K562 (cell line): ENCODE measurements at regions not wholly inside any gene's neighbourhood (a gene's known extent, or its start where the extent isn't known, plus 50 kb on each side); places are given as distances from the start of the nearest gene placed in this dataset.

ENCODE experiments used
- BCL6 ChIP-seq: fragments of 250-450 bp; sonication (Bioruptor Pico); IDR thresholded peaks from 2 replicates; pipeline ENCODE4 v1.4.0; 2020
- ELF4 ChIP-seq: fragments of 450-650 bp; formaldehyde crosslinking; IDR thresholded peaks from 2 replicates; pipeline ENCODE4 v1.4.0; 2022; ENCODE audit warnings: missing genetic modification characterization
- HSF4 ChIP-seq: fragments of 250-450 bp; sonication (Bioruptor Pico); IDR thresholded peaks from 2 replicates; pipeline ENCODE4 v2.1.2; 2022; ENCODE audit warnings: mild to moderate bottlenecking, moderate library complexity, borderline replicate concordance
- IFI16 ChIP-seq: fragments of 250-450 bp; sonication (Bioruptor Pico); IDR thresholded peaks from 2 replicates; pipeline ENCODE4 v2.1.2; 2022; ENCODE audit warnings: mild to moderate bottlenecking, inconsistent platforms
- JUND ChIP-seq, 2 experiments: IDR thresholded peaks; 2 replicates in 1 of 2; 3 replicates in 1 of 2; pipeline ENCODE4 v1.6.1; 2011; ENCODE audit warnings: borderline replicate concordance in 2 of 2, low read depth in 2 of 2, low read length in 2 of 2, improper control_type of control experiment in 1 of 2, missing biosample characterization in 1 of 2, missing genetic modification characterization in 1 of 2, missing genetic modification reagents in 1 of 2
- MAZ ChIP-seq, 2 experiments: fragments of 450-650 bp in 1 of 2; sonication (generic) in 1 of 2; formaldehyde crosslinking; IDR thresholded peaks in 1 of 2; conservative IDR thresholded peaks in 1 of 2; 2 replicates each; pipeline versions ENCODE4 v1.4.0 to v1.5.0; 2020; ENCODE audit warnings: mild to moderate bottlenecking in 1 of 2, missing genetic modification reagents in 1 of 2
- POLR2B ChIP-seq: fragments of 450-650 bp; IDR thresholded peaks from 2 replicates; pipeline ENCODE4 v1.6.1; 2018; ENCODE audit warnings: low read depth; ENCODE audit not compliant: partially characterized antibody
- POLR3A ChIP-seq: IDR thresholded peaks from 2 replicates; pipeline ENCODE4 v1.6.1; 2011; ENCODE audit warnings: borderline replicate concordance, mild to moderate bottlenecking, moderate library complexity; ENCODE audit not compliant: insufficient read length, insufficient read depth; ENCODE audit errors: extremely low read depth
- SIRT6 ChIP-seq: IDR thresholded peaks from one replicate; pipeline ENCODE4 v1.6.1; 2012; ENCODE audit warnings: low read depth, mild to moderate bottlenecking, control low read depth, inconsistent platforms, low read length, moderate library complexity
- STAT5B ChIP-seq: fragments of 250-450 bp; sonication (Bioruptor Pico); IDR thresholded peaks from 2 replicates; pipeline ENCODE4 v1.8.0; 2021; ENCODE audit warnings: mild to moderate bottlenecking, inconsistent platforms
- TCFL5 ChIP-seq: fragments of 250-450 bp; sonication (Bioruptor Pico); conservative IDR thresholded peaks from 2 replicates; pipeline ENCODE4 v1.6.1; 2021; ENCODE audit warnings: mild to moderate bottlenecking, moderate library complexity, matching md5 sums
- ZNF134 ChIP-seq: fragments of 250-450 bp; sonication (Bioruptor Pico); conservative IDR thresholded peaks from 2 replicates; pipeline ENCODE4 v1.4.0; 2020
- ZNF212 ChIP-seq: fragments of 450-650 bp; formaldehyde crosslinking; IDR thresholded peaks from 2 replicates; pipeline ENCODE4 v1.4.0; 2020; ENCODE audit warnings: mild to moderate bottlenecking
- ZNF518B ChIP-seq: fragments of 250-450 bp; sonication (Bioruptor Pico); IDR thresholded peaks from 2 replicates; pipeline ENCODE4 v1.5.0; 2021; ENCODE audit warnings: mild to moderate bottlenecking, moderate library complexity
- ZNF592 ChIP-seq: fragments of 450-650 bp; IDR thresholded peaks from 2 replicates; pipeline ENCODE4 v1.6.1; 2017; ENCODE audit warnings: antibody characterized with exemption, mild to moderate bottlenecking

GRCh38 chr7:106570948-106571418 is 90.0 kb downstream of the CCDC71L start (continued):
- TF ChIP-seq BCL6 (CRISPR knock-in tag) (0 out of 2 replicates have a peak, but pooled peaks have one; percentile 13), POLR3A (no peak), IFI16 (CRISPR knock-in tag) (peak; percentile 72; the same call in 1 of the 2 replicates), ZNF134 (CRISPR knock-in tag) (no peak), POLR2B (no peak), JUND (IDR thresholded peaks at IDR 0.05; ENCODE audit: borderline replicate concordance, low read depth, low read length) (peak; percentile 9; the same call in 1 of the 2 replicates), JUND (tag; IDR thresholded peaks at IDR 0.05; ENCODE audit: borderline replicate concordance, low read depth, low read length) (peak; percentile 61; the same call in 1 of the 3 replicates), STAT5B (CRISPR knock-in tag) (no peak), HSF4 (CRISPR knock-in tag) (no peak), ZNF212 (CRISPR knock-in tag) (no peak), ZNF592 (peak; percentile 88), SIRT6 (no peak), MAZ (CRISPR knock-in tag; conservative IDR thresholded peaks at IDR 0.05 in 1 of 2, IDR thresholded peaks at IDR 0.05 in 1 of 2) (peak; percentile 28 to 80; a peak in 2 of 4 replicates), ZNF518B (no peak), TCFL5 (CRISPR knock-in tag) (0 out of 2 replicates have a peak, but pooled peaks have one; percentile 27), ELF4 (CRISPR knock-in tag) (peak; percentile 58; the same call in 1 of the 2 replicates)
